Cardiac fibroblast (primary cell): ENCODE measurements at regions not wholly inside any gene's neighbourhood (a gene's known extent, or its start where the extent isn't known, plus 50 kb on each side); places are given as distances from the start of the nearest gene placed in this dataset.
A peak's percentile ranks its signal among the peaks of the same experiment; 100 is the strongest.

ENCODE experiments used
- DNase-seq, 2 donors: peaks; one replicate each; pipeline versions ENCODE4 v3.0.0 to v3.0.0-alpha.2; 2010; ENCODE audit warnings: low read depth in 2 of 2
- H3K4me3 ChIP-seq, 2 donors: replicated peaks in 1 of 2; 1 replicate in 1 of 2; 2 replicates in 1 of 2; pipeline ENCODE4 v1.5.1; 2011; ENCODE audit warnings: low read depth in 2 of 2, low read length in 2 of 2, mild to moderate bottlenecking in 2 of 2, moderate library complexity in 1 of 2
- TF ChIP-seq, protein P1 (sequence below): IDR thresholded peaks from one replicate; pipeline ENCODE4 v1.5.1; 2011; ENCODE audit warnings: low read depth, mild to moderate bottlenecking, low read length, inconsistent platforms

DNA sequence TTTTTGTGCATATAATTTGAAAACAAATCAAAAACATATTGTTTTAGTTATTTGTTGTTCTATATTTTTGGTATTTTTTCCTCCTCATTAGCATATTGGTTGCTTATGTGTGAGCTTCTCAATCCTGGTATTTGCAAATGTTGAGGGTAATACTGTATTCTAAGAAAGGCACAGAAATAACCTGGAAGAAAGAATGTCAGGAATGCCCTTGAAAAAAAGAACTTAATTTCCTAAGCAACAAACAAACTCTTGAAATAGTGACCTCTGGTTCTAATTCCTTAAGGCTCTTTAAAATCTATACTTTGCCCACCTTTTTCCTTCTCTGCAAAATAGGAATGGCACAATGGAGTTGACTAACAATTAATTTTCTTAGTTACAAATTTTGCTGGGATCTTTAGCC is 117.5 kb downstream of the HMHB1 start:
- H3K4me3 ChIP-seq = no peak overlapping the region

DNA sequence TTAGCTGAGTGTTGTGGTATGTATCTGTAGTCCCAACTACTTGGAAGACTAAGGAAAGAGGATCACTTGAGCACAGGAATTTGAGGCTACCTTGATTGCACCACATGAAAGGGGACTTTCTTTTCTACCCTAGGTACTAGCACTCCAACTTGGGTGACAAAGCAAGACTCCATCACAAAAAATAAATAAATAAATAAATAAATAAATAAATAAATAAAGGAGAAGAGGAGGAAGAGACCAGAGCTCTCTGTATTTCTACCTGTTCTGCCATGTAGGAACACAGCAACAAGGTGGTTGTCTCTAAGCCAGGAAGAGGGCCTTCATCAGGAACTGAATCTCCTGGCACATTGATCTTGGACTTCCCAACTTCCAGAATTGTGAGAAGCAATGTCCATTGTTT is 118.6 kb downstream of the HMHB1 start:
- no peak for DNase-seq
- TF ChIP-seq, protein P1, sequence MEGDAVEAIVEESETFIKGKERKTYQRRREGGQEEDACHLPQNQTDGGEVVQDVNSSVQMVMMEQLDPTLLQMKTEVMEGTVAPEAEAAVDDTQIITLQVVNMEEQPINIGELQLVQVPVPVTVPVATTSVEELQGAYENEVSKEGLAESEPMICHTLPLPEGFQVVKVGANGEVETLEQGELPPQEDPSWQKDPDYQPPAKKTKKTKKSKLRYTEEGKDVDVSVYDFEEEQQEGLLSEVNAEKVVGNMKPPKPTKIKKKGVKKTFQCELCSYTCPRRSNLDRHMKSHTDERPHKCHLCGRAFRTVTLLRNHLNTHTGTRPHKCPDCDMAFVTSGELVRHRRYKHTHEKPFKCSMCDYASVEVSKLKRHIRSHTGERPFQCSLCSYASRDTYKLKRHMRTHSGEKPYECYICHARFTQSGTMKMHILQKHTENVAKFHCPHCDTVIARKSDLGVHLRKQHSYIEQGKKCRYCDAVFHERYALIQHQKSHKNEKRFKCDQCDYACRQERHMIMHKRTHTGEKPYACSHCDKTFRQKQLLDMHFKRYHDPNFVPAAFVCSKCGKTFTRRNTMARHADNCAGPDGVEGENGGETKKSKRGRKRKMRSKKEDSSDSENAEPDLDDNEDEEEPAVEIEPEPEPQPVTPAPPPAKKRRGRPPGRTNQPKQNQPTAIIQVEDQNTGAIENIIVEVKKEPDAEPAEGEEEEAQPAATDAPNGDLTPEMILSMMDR = no peak
- H3K4me3 ChIP-seq = no peak overlapping the region

More for the DNA sequence above, 117.5 kb downstream of the HMHB1 start:
- DNase-seq = no peak
- TF ChIP-seq, protein P1 = no peak

DNA sequence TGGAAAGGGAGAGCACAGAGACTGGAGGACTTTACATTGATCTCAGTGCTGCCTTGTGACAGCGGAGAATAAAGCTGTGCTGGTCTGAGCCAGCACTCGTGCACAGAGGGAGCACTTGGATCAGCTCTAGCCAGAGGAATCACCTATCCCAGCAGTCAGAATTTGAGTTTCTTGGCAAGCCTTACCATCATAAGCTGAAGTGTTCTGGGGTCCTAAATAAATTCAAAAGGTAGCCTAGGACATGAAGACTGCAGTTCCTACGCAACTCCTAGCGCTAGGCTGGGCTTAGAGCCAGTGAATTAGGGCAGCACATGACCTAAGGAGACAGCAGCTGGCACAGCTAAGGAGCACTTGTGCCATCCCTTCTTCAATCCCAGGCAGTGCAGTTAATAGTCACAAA is 119.5 kb downstream of the HMHB1 start:
- DNase-seq = peak in 1 of 2 donors; percentile 32
- TF ChIP-seq, protein P1 = no peak
- H3K4me3 ChIP-seq = no peak overlapping the region

DNA sequence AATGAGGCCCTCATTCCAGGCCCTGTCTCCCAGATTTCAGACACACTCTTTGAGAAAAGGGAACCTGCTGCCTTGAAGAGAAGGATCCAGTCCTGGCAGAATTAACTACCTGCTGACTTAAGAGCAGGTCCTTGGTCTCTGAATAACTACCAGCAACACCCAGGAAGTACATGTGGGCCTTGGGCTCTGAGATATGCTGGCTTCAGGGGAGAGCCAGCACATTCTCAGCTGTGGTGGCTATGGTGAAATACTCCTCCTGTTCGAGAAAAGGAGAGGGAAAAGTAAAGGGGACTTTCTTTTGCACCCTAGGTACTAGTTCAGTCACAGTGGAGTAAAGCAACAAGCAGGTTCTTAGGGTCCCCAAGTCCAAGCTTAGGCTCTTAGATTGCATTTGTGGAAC is 120.0 kb downstream of the HMHB1 start:
- DNase-seq = no peak
- TF ChIP-seq, protein P1 = no peak
- no peak overlapping the region for H3K4me3 ChIP-seq

DNA sequence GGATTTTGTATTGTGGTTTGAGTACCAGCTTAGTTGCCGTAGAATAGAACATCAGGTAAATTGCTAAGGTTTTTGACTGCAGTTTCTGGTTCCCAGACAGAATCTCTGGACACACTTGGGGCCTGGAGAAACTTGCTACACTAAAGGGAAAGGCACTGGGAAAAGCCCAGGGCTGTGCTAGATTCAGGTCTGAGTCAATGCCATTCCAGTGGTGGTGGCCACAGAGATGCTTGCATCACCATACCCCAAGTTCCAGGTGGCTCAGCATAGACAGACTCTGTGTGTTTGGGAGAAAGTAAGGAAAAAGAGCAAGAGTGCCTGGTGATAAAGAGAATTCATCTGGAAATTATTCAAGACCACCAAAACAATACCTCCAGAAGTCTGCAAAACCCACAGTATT is 120.6 kb downstream of the HMHB1 start:
- peak in 1 of 2 donors; percentile 61 for DNase-seq
- no peak overlapping the region for H3K4me3 ChIP-seq
- TF ChIP-seq, protein P1 = no peak

DNA sequence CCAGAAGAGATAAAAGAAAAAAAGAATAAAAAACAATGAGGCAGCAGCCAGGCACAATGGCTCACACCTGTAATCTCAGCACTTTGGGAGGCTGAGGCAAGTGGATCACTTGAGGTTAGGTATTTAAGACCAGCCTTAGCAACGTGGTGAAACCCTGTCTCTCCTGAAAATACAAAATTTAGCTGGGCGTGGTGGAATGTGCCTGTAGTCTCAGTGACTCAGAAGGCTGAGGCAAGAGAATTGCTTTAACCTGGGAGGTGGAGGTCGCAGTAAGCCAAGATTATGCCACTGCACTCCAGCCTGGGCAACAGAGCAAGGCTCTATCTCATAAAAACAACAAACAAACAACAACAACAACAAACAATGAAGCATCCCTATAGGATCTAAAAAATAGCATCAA is 121.5 kb downstream of the HMHB1 start:
- no peak overlapping the region for H3K4me3 ChIP-seq
- peak in 1 of 2 donors; percentile 63 for DNase-seq
- TF ChIP-seq, protein P1 = no peak

DNA sequence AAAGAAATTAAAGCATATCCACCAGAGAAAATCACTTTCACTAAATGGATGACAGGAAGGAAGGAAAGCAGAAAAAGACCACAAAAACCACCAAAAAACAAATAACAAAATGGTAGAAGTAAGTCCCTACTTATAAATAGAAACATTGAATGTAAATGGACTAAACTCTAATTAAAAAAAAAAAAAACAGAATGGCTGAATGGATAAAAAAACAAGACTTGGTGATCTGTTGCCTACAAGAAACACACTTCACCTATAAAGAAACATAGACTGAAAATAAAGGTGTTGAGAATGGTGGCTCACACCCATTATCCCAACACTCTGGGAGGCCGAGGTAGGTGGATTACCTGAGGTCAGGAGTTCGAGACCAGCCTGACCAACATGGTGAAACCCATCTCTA is 122.9 kb downstream of the HMHB1 start:
- TF ChIP-seq, protein P1 = no peak
- no peak for DNase-seq
- no peak overlapping the region for H3K4me3 ChIP-seq
